ENCODE measurements at regions not wholly inside any gene's neighbourhood (a gene's known extent, or its start where the extent isn't known, plus 50 kb on each side); places are given as distances from the start of the nearest gene placed in this dataset.

DNA sequence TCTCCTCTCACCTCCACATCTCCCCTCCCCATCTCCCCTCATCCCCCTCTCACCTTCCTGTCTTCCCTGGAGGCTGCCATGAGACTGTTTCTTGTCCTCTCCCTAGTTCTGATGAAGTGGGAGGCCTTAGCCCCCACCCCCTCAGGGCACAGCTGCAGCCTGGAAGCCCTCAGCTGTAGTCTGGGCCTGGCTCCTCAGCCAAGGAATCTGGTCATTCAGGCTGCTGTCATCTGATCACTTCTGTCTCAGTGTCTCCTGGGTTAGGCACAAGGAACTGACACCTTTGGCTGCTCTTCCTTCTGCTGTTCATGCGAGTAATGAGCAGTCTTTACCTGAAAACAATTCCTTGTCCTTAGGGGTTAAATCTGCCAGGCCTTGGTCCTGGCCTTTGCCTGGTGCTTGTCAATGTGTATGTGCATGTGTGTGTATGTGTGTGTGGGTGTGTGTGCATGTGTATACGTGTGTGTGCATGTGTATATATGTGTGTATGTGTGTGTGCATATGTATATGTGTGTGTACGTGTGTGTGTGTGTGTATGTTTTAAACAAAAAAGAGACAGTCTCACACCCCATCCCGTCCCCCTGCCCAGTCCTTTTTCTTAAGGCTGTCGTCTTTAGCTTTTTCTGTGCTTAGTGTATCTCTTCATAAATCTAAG lies 153.5 kb upstream of the TMEM72 start:
- ChIA-PET CTCF (no interaction called here), POLR2A (no interaction called here)
- Histone ChIP-seq H3K4me1 (ENCODE audit: control insufficient read depth in 2 of 2, insufficient read depth in 2 of 2, low read length in 2 of 2) (no peaks in the 10 kb centered on the region), H3K9me3 (ENCODE audit: control extremely low read depth in 1 of 3, control insufficient read depth in 2 of 3, insufficient read depth in 1 of 3, low read length in 2 of 3) (no peaks in the 10 kb centered on the region), H3K9ac (ENCODE audit: low read length) (no peak overlapping the region), H3K36me3 (replicated peaks in 1 of 2; ENCODE audit: control extremely low read depth in 1 of 2, control insufficient read depth in 1 of 2, extremely low read depth in 1 of 2, insufficient read depth in 2 of 2, low read length in 1 of 2) (no peaks in the 10 kb centered on the region), H2AFZ (ENCODE audit: insufficient read depth, low read depth, low read length, poor library complexity, severe bottlenecking) (no peak overlapping the region), H3K4me3 (ENCODE audit: control extremely low read depth in 1 of 5, extremely low read depth in 1 of 5, insufficient read depth in 1 of 5, low read depth in 2 of 5, low read length in 4 of 5) (no peak overlapping the region), H3K79me2 (ENCODE audit: control insufficient read depth, insufficient read depth, low read length) (no peaks in the 10 kb centered on the region), H3K27ac (ENCODE audit: low read length in 2 of 2) (no peak overlapping the region), H3K27me3 (replicated peaks in 1 of 4; ENCODE audit: control extremely low read depth in 1 of 4, control insufficient read depth in 3 of 4, insufficient read depth in 4 of 4, low read length in 3 of 4) (peaks cover 0 to 2% (median 0%) of the 10 kb centered on the region in 4 experiments), H4K20me1 (ENCODE audit: control insufficient read depth, insufficient read depth, low read length, poor library complexity, severe bottlenecking) (no peaks in the 10 kb centered on the region), H3K4me2 (replicated peaks; ENCODE audit: low read depth, low read length, poor library complexity, severe bottlenecking) (no peak overlapping the region)
- Mint-ChIP-seq H3K4me1 (no peaks in the 10 kb centered on the region), H3K4me3 (no peak overlapping the region), H3K27me3 (peaks cover 5% of the 10 kb centered on the region), H3K27ac (no peak overlapping the region), H3K9me3 (ENCODE audit: insufficient read depth) (peaks cover 2% of the 10 kb centered on the region)
- whole genome bisulfite sequencing (ENCODE audit: insufficient coverage) = 100% methylated on average over 1 of the region's 5 CpGs
- intact Hi-C loops (cut with micrococcal nuclease) = no loop called here
- ATAC-seq (ENCODE audit: low read depth) (no peak), DNase-seq (no peak)
- TF ChIP-seq, protein P1, sequence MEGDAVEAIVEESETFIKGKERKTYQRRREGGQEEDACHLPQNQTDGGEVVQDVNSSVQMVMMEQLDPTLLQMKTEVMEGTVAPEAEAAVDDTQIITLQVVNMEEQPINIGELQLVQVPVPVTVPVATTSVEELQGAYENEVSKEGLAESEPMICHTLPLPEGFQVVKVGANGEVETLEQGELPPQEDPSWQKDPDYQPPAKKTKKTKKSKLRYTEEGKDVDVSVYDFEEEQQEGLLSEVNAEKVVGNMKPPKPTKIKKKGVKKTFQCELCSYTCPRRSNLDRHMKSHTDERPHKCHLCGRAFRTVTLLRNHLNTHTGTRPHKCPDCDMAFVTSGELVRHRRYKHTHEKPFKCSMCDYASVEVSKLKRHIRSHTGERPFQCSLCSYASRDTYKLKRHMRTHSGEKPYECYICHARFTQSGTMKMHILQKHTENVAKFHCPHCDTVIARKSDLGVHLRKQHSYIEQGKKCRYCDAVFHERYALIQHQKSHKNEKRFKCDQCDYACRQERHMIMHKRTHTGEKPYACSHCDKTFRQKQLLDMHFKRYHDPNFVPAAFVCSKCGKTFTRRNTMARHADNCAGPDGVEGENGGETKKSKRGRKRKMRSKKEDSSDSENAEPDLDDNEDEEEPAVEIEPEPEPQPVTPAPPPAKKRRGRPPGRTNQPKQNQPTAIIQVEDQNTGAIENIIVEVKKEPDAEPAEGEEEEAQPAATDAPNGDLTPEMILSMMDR (IDR thresholded peaks at IDR 0.05) = no peak
- no peak for TF ChIP-seq EZH2 (IDR thresholded peaks at IDR 0.05; ENCODE audit: borderline replicate concordance, insufficient read depth, low read depth, low read length, poor library complexity, severe bottlenecking)

DNA sequence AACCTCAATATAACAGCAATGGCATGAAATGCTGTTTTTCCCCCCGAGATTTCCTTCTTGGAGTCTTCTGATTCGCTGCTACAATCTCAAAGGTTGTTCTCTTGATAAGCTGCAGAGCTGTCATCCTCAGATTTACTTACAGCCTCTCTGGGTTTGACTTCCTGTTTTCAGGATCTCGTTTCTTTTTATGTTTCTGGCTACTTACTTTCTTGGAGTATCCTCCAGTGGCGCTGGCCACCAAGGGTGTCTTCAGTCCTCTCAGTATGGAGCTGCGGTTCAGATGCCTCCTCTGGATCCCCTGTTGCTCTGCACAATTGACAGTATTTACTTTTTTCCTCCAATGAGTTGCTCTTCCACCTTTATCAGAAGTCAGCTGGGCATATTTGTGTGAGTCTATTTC lies 152.0 kb upstream of the TMEM72 start:
- no peaks in the 10 kb centered on the region for H3K4me1 ChIP-seq (ENCODE audit: control insufficient read depth in 2 of 2, insufficient read depth in 2 of 2, low read length in 2 of 2)
- Mint-ChIP-seq H3K4me3 (no peak overlapping the region), H3K27me3 (peaks cover 5% of the 10 kb centered on the region), H3K4me1 (no peaks in the 10 kb centered on the region), H3K27ac (no peak overlapping the region), H3K9me3 (ENCODE audit: insufficient read depth) (peaks cover 2% of the 10 kb centered on the region)
- H3K36me3 ChIP-seq (replicated peaks in 1 of 2; ENCODE audit: control extremely low read depth in 1 of 2, control insufficient read depth in 1 of 2, extremely low read depth in 1 of 2, insufficient read depth in 2 of 2, low read length in 1 of 2) = no peaks in the 10 kb centered on the region
- no peak overlapping the region for H3K4me3 ChIP-seq (ENCODE audit: control extremely low read depth in 1 of 5, extremely low read depth in 1 of 5, insufficient read depth in 1 of 5, low read depth in 2 of 5, low read length in 4 of 5)
- CTCF ChIA-PET = no interaction called here
- H3K27me3 ChIP-seq (replicated peaks in 1 of 4; ENCODE audit: control extremely low read depth in 1 of 4, control insufficient read depth in 3 of 4, insufficient read depth in 4 of 4, low read length in 3 of 4) = peaks cover 0 to 2% (median 0%) of the 10 kb centered on the region in 4 experiments
- DNase-seq (no peak), ATAC-seq (ENCODE audit: low read depth) (no peak)
- H3K4me2 ChIP-seq (replicated peaks; ENCODE audit: low read depth, low read length, poor library complexity, severe bottlenecking) = no peak overlapping the region
- H2AFZ ChIP-seq (ENCODE audit: insufficient read depth, low read depth, low read length, poor library complexity, severe bottlenecking) = no peak overlapping the region
- POLR2A ChIA-PET = no interaction called here
- H3K9me3 ChIP-seq (ENCODE audit: control extremely low read depth in 1 of 3, control insufficient read depth in 2 of 3, insufficient read depth in 1 of 3, low read length in 2 of 3) = no peaks in the 10 kb centered on the region
- no peak for TF ChIP-seq EZH2 (IDR thresholded peaks at IDR 0.05; ENCODE audit: borderline replicate concordance, insufficient read depth, low read depth, low read length, poor library complexity, severe bottlenecking)
- TF ChIP-seq, protein P1 (IDR thresholded peaks at IDR 0.05) = no peak
- no peak overlapping the region for H3K9ac ChIP-seq (ENCODE audit: low read length)
- intact Hi-C loops (cut with micrococcal nuclease) = no loop called here
- 21% methylated on average over 5 of the region's 5 CpGs for WGBS (ENCODE audit: insufficient coverage)
- H3K79me2 ChIP-seq (ENCODE audit: control insufficient read depth, insufficient read depth, low read length) = no peaks in the 10 kb centered on the region
- no peak overlapping the region for H3K27ac ChIP-seq (ENCODE audit: low read length in 2 of 2)
- H4K20me1 ChIP-seq (ENCODE audit: control insufficient read depth, insufficient read depth, low read length, poor library complexity, severe bottlenecking) = no peaks in the 10 kb centered on the region

All from B cell (primary cell).